ENCODE measurements at regions not wholly inside any gene's neighbourhood (a gene's known extent, or its start where the extent isn't known, plus 50 kb on each side); places are given as distances from the start of the nearest gene placed in this dataset.
"Not testable (repeated sequence)": the region's sequence is repeated elsewhere in the genome, so short reads cannot be mapped to it uniquely, and the experiment has no call there.

- DNase-seq (ENCODE audit: low read depth): no peak
Measured at GRCh38 chr3:182509844-182510460, 283.4 kb upstream of the ATP11B start.

GRCh38 chr3:182514236-182514964 lies 278.9 kb upstream of the ATP11B start:
- no peak for DNase-seq (ENCODE audit: low read depth)

GRCh38 chr3:182516597-182517336 lies 276.5 kb upstream of the ATP11B start:
- no peak for DNase-seq (ENCODE audit: low read depth)

- DNase-seq (ENCODE audit: low read depth): no peak
Measured at GRCh38 chr3:182519569-182519968, 273.7 kb upstream of the ATP11B start.

- DNase-seq (ENCODE audit: low read depth): no peak
Measured at GRCh38 chr3:182521339-182521738, 272.0 kb upstream of the ATP11B start.

GRCh38 chr3:182523424-182523823 lies 269.9 kb upstream of the ATP11B start:
- not testable (repeated sequence) for DNase-seq (ENCODE audit: low read depth)

- no peak for DNase-seq (ENCODE audit: low read depth)
Measured at GRCh38 chr3:182523836-182524235, 269.5 kb upstream of the ATP11B start.

GRCh38 chr3:182524711-182525401 lies 268.4 kb upstream of the ATP11B start:
- DNase-seq (ENCODE audit: low read depth): no peak

GRCh38 chr3:182525766-182526374 lies 267.4 kb upstream of the ATP11B start:
- no peak for DNase-seq (ENCODE audit: low read depth)

- no peak for DNase-seq (ENCODE audit: low read depth)
Measured at GRCh38 chr3:182527745-182528144, 265.6 kb upstream of the ATP11B start.

GRCh38 chr3:182530316-182530715 lies 263.0 kb upstream of the ATP11B start:
- no peak for DNase-seq (ENCODE audit: low read depth)

- no peak for DNase-seq (ENCODE audit: low read depth)
Measured at GRCh38 chr3:182533394-182533793, 259.9 kb upstream of the ATP11B start.

GRCh38 chr3:182544542-182544941 lies 248.8 kb upstream of the ATP11B start:
- no peak for DNase-seq (ENCODE audit: low read depth)

GRCh38 chr3:182562274-182562673 lies 231.0 kb upstream of the ATP11B start:
- DNase-seq (ENCODE audit: low read depth): no peak

GRCh38 chr3:182565916-182566796 lies 227.1 kb upstream of the ATP11B start:
- DNase-seq (ENCODE audit: low read depth): no peak

- DNase-seq (ENCODE audit: low read depth): no peak
Measured at GRCh38 chr3:182567700-182568099, 225.6 kb upstream of the ATP11B start.

GRCh38 chr3:182568261-182568660 lies 225.0 kb upstream of the ATP11B start:
- DNase-seq (ENCODE audit: low read depth): no peak

- no peak for DNase-seq (ENCODE audit: low read depth)
Measured at GRCh38 chr3:182568876-182569275, 224.4 kb upstream of the ATP11B start.

GRCh38 chr3:182570946-182571594 lies 222.2 kb upstream of the ATP11B start:
- DNase-seq (ENCODE audit: low read depth): no peak

GRCh38 chr3:182575941-182576340 lies 217.4 kb upstream of the ATP11B start:
- DNase-seq (ENCODE audit: low read depth): no peak

- DNase-seq (ENCODE audit: low read depth): no peak
Measured at GRCh38 chr3:182583545-182583944, 209.8 kb upstream of the ATP11B start.
